GM21360 (cell line): ENCODE measurements at regions not wholly inside any gene's neighbourhood (a gene's known extent, or its start where the extent isn't known, plus 50 kb on each side); places are given as distances from the start of the nearest gene placed in this dataset.

Source experiments
- ATAC-seq: cut with Tn5 transposase; IDR thresholded peaks from one replicate; pipeline ENCODE4 v1.9.1; 2021; ENCODE audit warnings: mild to moderate bottlenecking, moderate library complexity; ENCODE audit not compliant: unreplicated experiment

GRCh38 chr13:85314686-85315085 lies 484.5 kb downstream of the SLITRK6 start:
- ATAC-seq, result no peak

GRCh38 chr13:85313761-85314503 lies 485.3 kb downstream of the SLITRK6 start:
- no peak for ATAC-seq

- ATAC-seq, result no peak
Observed at GRCh38 chr13:85312071-85312470, 487.1 kb downstream of the SLITRK6 start.

GRCh38 chr13:85303630-85304029 lies 495.6 kb downstream of the SLITRK6 start:
- ATAC-seq, result no peak

GRCh38 chr13:85298387-85298924 lies 500.8 kb downstream of the SLITRK6 start:
- no peak for ATAC-seq

GRCh38 chr13:85288698-85289097 lies 510.5 kb downstream of the SLITRK6 start:
- ATAC-seq, result no peak

GRCh38 chr13:85287528-85287927 lies 511.7 kb downstream of the SLITRK6 start:
- no peak for ATAC-seq

- no peak for ATAC-seq
Observed at GRCh38 chr13:85286081-85286480, 513.1 kb downstream of the SLITRK6 start.

GRCh38 chr13:85284349-85284748 lies 514.9 kb downstream of the SLITRK6 start:
- ATAC-seq, result no peak

GRCh38 chr13:85283408-85283807 lies 515.8 kb downstream of the SLITRK6 start:
- no peak for ATAC-seq

- ATAC-seq, result no peak
Observed at GRCh38 chr13:85282876-85283275, 516.3 kb downstream of the SLITRK6 start.

- ATAC-seq, result no peak
Observed at GRCh38 chr13:85278851-85279250, 520.4 kb downstream of the SLITRK6 start.

GRCh38 chr13:85277748-85278147 lies 521.5 kb downstream of the SLITRK6 start:
- ATAC-seq, result no peak

- no peak for ATAC-seq
Observed at GRCh38 chr13:85266771-85267170, 532.4 kb downstream of the SLITRK6 start.

GRCh38 chr13:85266331-85266730 lies 532.9 kb downstream of the SLITRK6 start:
- ATAC-seq, result no peak

- no peak for ATAC-seq
Observed at GRCh38 chr13:85265296-85265695, 533.9 kb downstream of the SLITRK6 start.

- no peak for ATAC-seq
Observed at GRCh38 chr13:85262499-85262898, 536.7 kb downstream of the SLITRK6 start.

GRCh38 chr13:85261757-85262346 lies 537.4 kb downstream of the SLITRK6 start:
- ATAC-seq, result no peak

- ATAC-seq, result no peak
Observed at GRCh38 chr13:85260896-85261295, 538.3 kb downstream of the SLITRK6 start.

GRCh38 chr13:85255978-85256377 lies 543.2 kb downstream of the SLITRK6 start:
- no peak for ATAC-seq

- ATAC-seq, result no peak
Observed at GRCh38 chr13:85254641-85255040, 544.6 kb downstream of the SLITRK6 start.

- no peak for ATAC-seq
Observed at GRCh38 chr13:85249151-85249550, 550.1 kb downstream of the SLITRK6 start.
